T-cell (primary cell): ENCODE measurements at regions not wholly inside any gene's neighbourhood (a gene's known extent, or its start where the extent isn't known, plus 50 kb on each side); places are given as distances from the start of the nearest gene placed in this dataset.

Experiments
- ATAC-seq, 4 experiments: fragments of 200-7000 bp in 3 of 4; fragments of 150-1000 bp in 1 of 4; cut with Tn5 transposase; replicated peaks in 1 of 4; 1 replicate in 3 of 4; 2 replicates in 1 of 4; pipeline ENCODE4 v1.10.0; 2021; ENCODE audit warnings: moderate library complexity in 3 of 4, mild to moderate bottlenecking in 2 of 4, moderate number of reproducible peaks in 1 of 4
- CTCF ChIA-PET, 2 donors: fragments of 300-600 bp; sonication (Branson Sonifier 250); formaldehyde crosslinking; loops; one replicate each; lab custom pipeline; 2022; ENCODE audit warnings: antibody characterized with exemption in 2 of 2; lab: Charles Lee
- POLR2A ChIA-PET, 2 donors: fragments of 300-600 bp; sonication (Branson Sonifier 250); formaldehyde crosslinking; loops; one replicate each; lab custom pipeline; 2022; ENCODE audit warnings: antibody characterized with exemption in 2 of 2; lab: Charles Lee
- DNase-seq, 35 experiments: peaks; one replicate each; pipeline versions ENCODE4 v3.0.0 to v3.0.0-alpha.2; 2013 to 2023
- H3K27ac ChIP-seq: one replicate; pipeline ENCODE4 v1.5.1; 2013; ENCODE audit warnings: low read length
- H3K27me3 ChIP-seq, 2 experiments: replicated peaks in 1 of 2; 1 replicate in 1 of 2; 2 replicates in 1 of 2; pipeline versions ENCODE4 v1.6.1 to v1.7.0; 2013; ENCODE audit warnings: low read length in 1 of 2, mixed read lengths in 1 of 2; ENCODE audit not compliant: control insufficient read depth in 2 of 2, insufficient read depth in 2 of 2; ENCODE audit errors: extremely low read depth in 1 of 2
- H3K36me3 ChIP-seq, 2 donors: 1 replicate in 1 of 2; 2 replicates in 1 of 2; pipeline versions ENCODE4 v1.6.1 to v1.7.0; 2013; ENCODE audit warnings: low read length in 1 of 2; ENCODE audit not compliant: control insufficient read depth in 2 of 2, insufficient read depth in 1 of 2; ENCODE audit errors: extremely low read depth in 1 of 2
- H3K4me1 ChIP-seq, 2 experiments: 1 replicate in 1 of 2; 2 replicates in 1 of 2; pipeline versions ENCODE4 v1.6.1 to v1.7.0; 2013; ENCODE audit warnings: low read length in 2 of 2, mixed read lengths in 1 of 2; ENCODE audit not compliant: insufficient read depth in 2 of 2, control insufficient read depth in 1 of 2; ENCODE audit errors: extremely low read depth in 1 of 2
- H3K4me3 ChIP-seq, 2 donors: 1 replicate in 1 of 2; 2 replicates in 1 of 2; pipeline versions ENCODE4 v1.5.1 to v1.7.0; 2013; ENCODE audit warnings: mild to moderate bottlenecking in 2 of 2, low read length in 1 of 2, moderate library complexity in 1 of 2; ENCODE audit not compliant: control insufficient read depth in 1 of 2; ENCODE audit errors: extremely low read depth in 1 of 2
- H3K9me3 ChIP-seq: 2 replicates; pipeline ENCODE4 v1.7.0; 2013
- H3K27ac Mint-ChIP-seq, 2 donors: one replicate each; pipeline ENCODE4 v1.8.0; 2020 to 2021; ENCODE audit warnings: mild to moderate bottlenecking in 2 of 2, mixed read lengths in 2 of 2
- H3K27me3 Mint-ChIP-seq, 2 donors: one replicate each; pipeline ENCODE4 v1.8.0; 2021 to 2022; ENCODE audit warnings: mixed read lengths in 2 of 2
- H3K36me3 Mint-ChIP-seq: one replicate; pipeline ENCODE4 v1.8.0; 2021; ENCODE audit warnings: mixed read lengths
- H3K4me1 Mint-ChIP-seq, 3 donors: one replicate each; pipeline ENCODE4 v1.8.0; 2020 to 2022; ENCODE audit warnings: mixed read lengths in 3 of 3, mild to moderate bottlenecking in 1 of 3
- H3K4me3 Mint-ChIP-seq, 3 donors: one replicate each; pipeline ENCODE4 v1.8.0; 2020 to 2022; ENCODE audit warnings: mild to moderate bottlenecking in 3 of 3, mixed read lengths in 3 of 3, moderate library complexity in 3 of 3
- H3K9me3 Mint-ChIP-seq, 3 donors: one replicate each; pipeline ENCODE4 v1.8.0; 2020 to 2022; ENCODE audit warnings: mixed read lengths in 3 of 3
- WGBS: methylation state at CpG from one replicate; pipeline ENCODE4 v1.1.5; 2013; ENCODE audit warnings: missing lambda C conversion rate; ENCODE audit not compliant: insufficient coverage; 5-methylcytosine and 5-hydroxymethylcytosine counted together

DNA sequence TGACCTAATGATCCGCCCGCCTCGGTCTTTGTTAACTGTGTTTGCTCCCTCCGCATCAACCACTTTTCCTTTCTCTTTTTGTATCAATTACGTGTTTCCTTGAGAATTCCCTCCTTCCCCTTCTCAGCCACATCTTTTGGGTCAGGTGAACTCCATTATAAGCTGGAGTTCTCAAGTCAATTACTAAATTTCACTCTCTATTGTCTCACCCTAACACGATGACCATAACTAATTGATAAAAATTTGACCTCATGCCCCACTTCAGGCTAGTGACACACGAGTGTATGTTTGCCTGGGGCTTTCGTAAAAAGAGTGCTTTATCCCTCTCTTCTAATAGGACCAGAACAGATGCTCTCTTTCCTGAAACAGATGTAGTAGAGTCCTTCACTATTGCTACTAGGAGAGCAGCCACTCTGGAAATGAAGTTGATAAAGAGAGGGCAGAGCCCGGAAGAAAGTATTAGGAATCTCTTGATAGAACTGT lies 403.6 kb upstream of the ANXA10 start:
- H3K9me3 Mint-ChIP-seq, result peaks cover 6 to 14% (median 9%) of the 10 kb centered on the region in 3 donors
- H3K4me3 Mint-ChIP-seq, result no peak overlapping the region
- H3K27me3 Mint-ChIP-seq, result no peaks in the 10 kb centered on the region
- Histone ChIP-seq H3K27ac (no peak overlapping the region), H3K27me3 (no peaks in the 10 kb centered on the region), H3K4me1 (no peaks in the 10 kb centered on the region), H3K4me3 (no peak overlapping the region), H3K9me3 (no peaks in the 10 kb centered on the region), H3K36me3 (no peaks in the 10 kb centered on the region)
- DNase-seq (no peak), ATAC-seq (no peak)
- no peaks in the 10 kb centered on the region for H3K4me1 Mint-ChIP-seq
- WGBS, result 79% methylated on average over 6 of the region's 9 CpGs
- no peaks in the 10 kb centered on the region for H3K36me3 Mint-ChIP-seq
- H3K27ac Mint-ChIP-seq, result no peak overlapping the region
- ChIA-PET POLR2A (no interaction called here), CTCF (no interaction called here)

- Mint-ChIP-seq H3K27ac (no peak overlapping the region), H3K4me1 (no peaks in the 10 kb centered on the region), H3K36me3 (no peaks in the 10 kb centered on the region), H3K27me3 (no peaks in the 10 kb centered on the region), H3K9me3 (peaks cover 0 to 10% (median 7%) of the 10 kb centered on the region in 3 donors), H3K4me3 (no peak overlapping the region)
- ChIA-PET POLR2A (no interaction called here), CTCF (no interaction called here)
- no peak overlapping the region for H3K4me3 ChIP-seq
- no peaks in the 10 kb centered on the region for H3K36me3 ChIP-seq
- H3K4me1 ChIP-seq, result no peaks in the 10 kb centered on the region
- ATAC-seq (no peak), DNase-seq (no peak)
- no peaks in the 10 kb centered on the region for H3K9me3 ChIP-seq
- no peak overlapping the region for H3K27ac ChIP-seq
- H3K27me3 ChIP-seq, result no peaks in the 10 kb centered on the region
These were observed 389.9 kb upstream of the ANXA10 start for GRCh38 chr4:167702391-167702790.

GRCh38 chr4:167711517-167711916 lies 380.8 kb upstream of the ANXA10 start:
- DNase-seq, result no peak
- no peak overlapping the region for H3K27ac ChIP-seq
- peaks cover under 1 to 9% (median 4%) of the 10 kb centered on the region in 3 donors for H3K9me3 Mint-ChIP-seq
- no peaks in the 10 kb centered on the region for H3K27me3 Mint-ChIP-seq
- H3K9me3 ChIP-seq, result no peaks in the 10 kb centered on the region
- ChIA-PET CTCF (no interaction called here), POLR2A (no interaction called here)
- H3K4me3 ChIP-seq, result no peak overlapping the region
- no CpG with 5 or more reads among the region's 5 CpGs for WGBS
- no peaks in the 10 kb centered on the region for H3K36me3 Mint-ChIP-seq
- no peak for ATAC-seq
- no peaks in the 10 kb centered on the region for H3K4me1 Mint-ChIP-seq
- no peaks in the 10 kb centered on the region for H3K4me1 ChIP-seq
- no peak overlapping the region for H3K27ac Mint-ChIP-seq
- H3K4me3 Mint-ChIP-seq, result no peak overlapping the region
- H3K27me3 ChIP-seq, result no peaks in the 10 kb centered on the region
- H3K36me3 ChIP-seq, result no peaks in the 10 kb centered on the region

- no peaks in the 10 kb centered on the region for H3K36me3 ChIP-seq
- ChIA-PET POLR2A (no interaction called here), CTCF (no interaction called here)
- no peaks in the 10 kb centered on the region for H3K27me3 ChIP-seq
- DNase-seq, result no peak
- Mint-ChIP-seq H3K4me3 (no peak overlapping the region), H3K9me3 (peaks cover 0 to 15% (median 6%) of the 10 kb centered on the region in 3 donors), H3K4me1 (no peaks in the 10 kb centered on the region), H3K27me3 (no peaks in the 10 kb centered on the region), H3K36me3 (no peaks in the 10 kb centered on the region), H3K27ac (no peak overlapping the region)
- H3K4me1 ChIP-seq, result no peaks in the 10 kb centered on the region
- no peak overlapping the region for H3K4me3 ChIP-seq
- no peak overlapping the region for H3K27ac ChIP-seq
- no CpG with 5 or more reads among the region's 1 CpG for WGBS
- ATAC-seq, result no peak
- no peaks in the 10 kb centered on the region for H3K9me3 ChIP-seq
These were observed 378.6 kb upstream of the ANXA10 start for GRCh38 chr4:167713756-167714155.

DNA sequence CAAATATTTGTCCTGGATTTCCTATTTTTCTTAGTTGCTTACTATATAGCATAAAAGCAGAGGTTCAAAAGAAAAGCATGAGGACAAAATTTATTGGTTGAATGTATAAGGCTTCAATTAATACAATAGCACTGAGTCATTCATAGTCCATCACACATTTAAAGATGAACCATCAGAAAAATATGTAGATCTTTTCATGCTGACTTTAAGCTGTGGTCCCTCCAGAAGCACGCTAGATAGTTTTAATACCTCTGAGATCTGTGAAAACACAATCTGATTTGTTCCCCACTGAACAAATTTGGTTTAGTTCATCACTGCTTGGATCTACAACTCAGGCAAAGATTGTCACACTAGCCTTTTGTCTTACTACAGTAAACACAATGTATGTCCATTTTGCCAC lies 377.2 kb upstream of the ANXA10 start:
- no peaks in the 10 kb centered on the region for H3K4me1 Mint-ChIP-seq
- no peak overlapping the region for H3K27ac Mint-ChIP-seq
- no peak overlapping the region for H3K27ac ChIP-seq
- no peaks in the 10 kb centered on the region for H3K27me3 Mint-ChIP-seq
- no peaks in the 10 kb centered on the region for H3K27me3 ChIP-seq
- H3K36me3 Mint-ChIP-seq, result no peaks in the 10 kb centered on the region
- DNase-seq (no peak), ATAC-seq (no peak)
- no CpG with 5 or more reads among the region's 1 CpG for WGBS
- no peak overlapping the region for H3K4me3 ChIP-seq
- H3K9me3 Mint-ChIP-seq, result peaks cover 0 to 15% (median 6%) of the 10 kb centered on the region in 3 donors
- CTCF ChIA-PET, result no interaction called here
- H3K4me3 Mint-ChIP-seq, result no peak overlapping the region
- H3K36me3 ChIP-seq, result no peaks in the 10 kb centered on the region
- no peaks in the 10 kb centered on the region for H3K4me1 ChIP-seq
- POLR2A ChIA-PET, result no interaction called here
- H3K9me3 ChIP-seq, result no peaks in the 10 kb centered on the region

GRCh38 chr4:167717495-167717894 lies 374.8 kb upstream of the ANXA10 start:
- no peaks in the 10 kb centered on the region for H3K27me3 Mint-ChIP-seq
- Histone ChIP-seq H3K36me3 (no peaks in the 10 kb centered on the region), H3K27ac (no peak overlapping the region), H3K27me3 (no peaks in the 10 kb centered on the region), H3K4me3 (no peak overlapping the region), H3K4me1 (no peaks in the 10 kb centered on the region), H3K9me3 (no peaks in the 10 kb centered on the region)
- no peak overlapping the region for H3K27ac Mint-ChIP-seq
- no CpG with 5 or more reads among the region's 2 CpGs for WGBS
- H3K36me3 Mint-ChIP-seq, result no peaks in the 10 kb centered on the region
- ChIA-PET CTCF (no interaction called here), POLR2A (no interaction called here)
- peaks cover 4 to 17% (median 8%) of the 10 kb centered on the region in 3 donors for H3K9me3 Mint-ChIP-seq
- no peak overlapping the region for H3K4me3 Mint-ChIP-seq
- DNase-seq (no peak), ATAC-seq (no peak)
- no peaks in the 10 kb centered on the region for H3K4me1 Mint-ChIP-seq
